GM13976 (cell line): ENCODE measurements at regions not wholly inside any gene's neighbourhood (a gene's known extent, or its start where the extent isn't known, plus 50 kb on each side); places are given as distances from the start of the nearest gene placed in this dataset.
"Not testable (repeated sequence)": the region's sequence is repeated elsewhere in the genome, so short reads cannot be mapped to it uniquely, and the experiment has no call there.

Experiments used
- DNase-seq: peaks from one replicate; pipeline ENCODE4 v3.0.0; 2012; ENCODE audit warnings: low spot score
- CTCF ChIP-seq: IDR thresholded peaks from 2 replicates; pipeline ENCODE4 v1.5.1; 2012; ENCODE audit warnings: borderline replicate concordance, mild to moderate bottlenecking; ENCODE audit not compliant: insufficient read depth; ENCODE audit errors: extremely low read depth, missing control alignments, control extremely low read depth
- in situ Hi-C: fragments of 300-500 bp; cut with MboI; formaldehyde crosslinking; loops from one replicate; pipeline ENCODE4 v1.12.0; 2022; ENCODE audit warnings: low sequenced_read_pairs, mixed read lengths, inconsistent platforms; ENCODE audit not compliant: unreplicated experiment

- in situ Hi-C loops, result no loop called here
- no peak for DNase-seq
- TF ChIP-seq CTCF, result no peak
Measured at GRCh38 chr5:94010814-94011213, 269.4 kb upstream of the POU5F2 start.

- in situ Hi-C loops, result no loop called here
- DNase-seq, result no peak
- no peak for TF ChIP-seq CTCF
Measured at GRCh38 chr5:94009161-94009560, 267.8 kb upstream of the POU5F2 start.

GRCh38 chr5:93998951-93999455, 257.6 kb upstream of the POU5F2 start:
- TF ChIP-seq CTCF, result no peak
- in situ Hi-C loops, result no loop called here
- DNase-seq, result no peak

- in situ Hi-C loops, result no loop called here
- no peak for TF ChIP-seq CTCF
- DNase-seq, result no peak
Measured at GRCh38 chr5:93997562-93997961, 256.2 kb upstream of the POU5F2 start.

GRCh38 chr5:93995126-93995621, 253.8 kb upstream of the POU5F2 start:
- TF ChIP-seq CTCF, result no peak
- in situ Hi-C loops, result no loop called here
- no peak for DNase-seq

- in situ Hi-C loops, result no loop called here
- DNase-seq, result no peak
- no peak for TF ChIP-seq CTCF
Measured at GRCh38 chr5:93993161-93993560, 251.8 kb upstream of the POU5F2 start.

- in situ Hi-C loops, result no loop called here
- DNase-seq, result no peak
- TF ChIP-seq CTCF, result no peak
Measured at GRCh38 chr5:93990504-93991070, 249.2 kb upstream of the POU5F2 start.

GRCh38 chr5:93985940-93986570, 244.7 kb upstream of the POU5F2 start:
- DNase-seq, in situ Hi-C loops: not testable (repeated sequence)
